OCI-LY7 (cell line): ENCODE measurements at regions not wholly inside any gene's neighbourhood (a gene's known extent, or its start where the extent isn't known, plus 50 kb on each side); places are given as distances from the start of the nearest gene placed in this dataset.
"Not testable (repeated sequence)": the region's sequence is repeated elsewhere in the genome, so short reads cannot be mapped to it uniquely, and the experiment has no call there.

Experiments
- BruUV-seq: library from RNA; stranded (reverse); fragments of 400-500 nt; replicated peaks from 2 replicates; lab custom pipeline; 2021; lab: Mats Ljungman, UMichigan
- CTCF ChIA-PET: fragments of 300-600 bp; sonication (Branson Sonifier 250); formaldehyde crosslinking; loops from one replicate; lab custom pipeline; 2022; ENCODE audit warnings: antibody characterized with exemption; ENCODE audit not compliant: unreplicated experiment; lab: Charles Lee
- POLR2A ChIA-PET: fragments of 300-600 bp; sonication (Branson Sonifier 250); formaldehyde crosslinking; loops from one replicate; lab custom pipeline; 2022; ENCODE audit warnings: antibody characterized with exemption; lab: Charles Lee
- DNase-seq: peaks from one replicate; pipeline ENCODE4 v3.0.0-alpha.2; 2015; ENCODE audit warnings: low spot score
- H2AFZ ChIP-seq: fragments of 200-600 bp; sonication (generic), shearing (Covaris generic); 2 replicates; pipeline ENCODE4 v1.6.1; 2014; ENCODE audit warnings: mild to moderate bottlenecking, antibody characterized with exemption, low read length, moderate library complexity
- H3K27ac ChIP-seq: fragments of 200-600 bp; sonication (generic); 2 replicates; pipeline ENCODE4 v1.5.1; 2014; ENCODE audit warnings: mixed run types, low read depth, mild to moderate bottlenecking, moderate library complexity, low read length, inconsistent platforms; ENCODE audit not compliant: poor library complexity, severe bottlenecking
- H3K36me3 ChIP-seq: fragments of 200-600 bp; sonication (generic); 2 replicates; pipeline ENCODE4 v1.6.1; 2014; ENCODE audit warnings: mild to moderate bottlenecking, antibody characterized with exemption, low read length, moderate library complexity, mixed read lengths; ENCODE audit not compliant: insufficient read depth
- H3K4me1 ChIP-seq: fragments of 200-600 bp; sonication (generic); 2 replicates; pipeline ENCODE4 v1.5.1; 2014; ENCODE audit warnings: mild to moderate bottlenecking, low read length; ENCODE audit not compliant: insufficient read depth, poor library complexity, severe bottlenecking
- H3K4me2 ChIP-seq: fragments of 200-600 bp; sonication (generic); 2 replicates; pipeline ENCODE4 v1.6.1; 2014; ENCODE audit warnings: mild to moderate bottlenecking, low read length
- H3K4me3 ChIP-seq: fragments of 200-600 bp; sonication (generic); 2 replicates; pipeline ENCODE4 v1.5.1; 2014; ENCODE audit warnings: mild to moderate bottlenecking, low read depth, low read length; ENCODE audit not compliant: poor library complexity, severe bottlenecking
- H3K79me2 ChIP-seq: fragments of 200-600 bp; sonication (generic); 2 replicates; pipeline ENCODE4 v1.6.1; 2016; ENCODE audit warnings: low read depth, mild to moderate bottlenecking, low read length, moderate library complexity, mixed read lengths; ENCODE audit not compliant: insufficient read depth
- H3K9me2 ChIP-seq: fragments of 200-600 bp; sonication (generic); 2 replicates; pipeline ENCODE4 v1.6.1; 2016; ENCODE audit warnings: mild to moderate bottlenecking, low read length, mixed read lengths; ENCODE audit not compliant: insufficient read depth
- H3K9me3 ChIP-seq: fragments of 200-600 bp; sonication (generic); 2 replicates; pipeline ENCODE4 v1.6.1; 2014; ENCODE audit warnings: mild to moderate bottlenecking, mixed run types, low read length, mixed read lengths
- H4K20me1 ChIP-seq: fragments of 200-600 bp; sonication (generic); 2 replicates; pipeline ENCODE4 v1.6.1; 2014; ENCODE audit warnings: mild to moderate bottlenecking, antibody characterized with exemption, low read length, moderate library complexity, mixed read lengths; ENCODE audit not compliant: insufficient read depth
- EZH2phosphoT487 ChIP-seq: fragments of 200-600 bp; sonication (generic); IDR thresholded peaks from 2 replicates; pipeline ENCODE4 v1.6.1; 2018; ENCODE audit warnings: low read depth, borderline replicate concordance, mild to moderate bottlenecking, mixed run types, antibody characterized with exemption, low read length, moderate library complexity, mixed read lengths
- intact Hi-C: fragments of 100-400 bp; cut with micrococcal nuclease; formaldehyde crosslinking; loops from one replicate; pipeline ENCODE4 v1.10.0; 2022; ENCODE audit not compliant: unreplicated experiment
- TF ChIP-seq, protein P1 (sequence below): fragments of 200-600 bp; sonication (generic); conservative IDR thresholded peaks from 2 replicates; pipeline ENCODE4 v1.5.1; 2014; ENCODE audit warnings: mild to moderate bottlenecking, antibody characterized with exemption, low read length, moderate library complexity, mixed read lengths

DNA sequence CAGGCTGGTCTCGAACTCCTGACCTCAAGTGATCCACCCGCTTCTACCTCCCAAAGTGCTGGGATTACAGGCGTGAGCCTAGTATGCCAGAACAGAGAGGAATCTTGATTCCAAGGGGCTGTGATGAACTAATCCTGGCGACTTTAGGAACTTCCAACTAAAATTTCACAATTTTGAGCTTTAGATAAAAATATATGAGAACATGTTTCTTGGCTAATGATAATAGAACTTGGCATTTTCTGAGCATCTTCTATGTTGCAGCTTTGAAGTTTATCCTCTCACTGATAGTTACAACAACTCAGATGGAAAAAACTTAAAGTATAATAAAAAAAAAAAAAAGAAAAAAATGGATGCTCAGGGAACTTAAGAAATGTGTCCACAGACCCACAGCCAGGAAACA is 69.8 kb upstream of the WSCD1 start:
- no peak overlapping the region for H3K4me2 ChIP-seq
- no peaks in the 10 kb centered on the region for H3K9me2 ChIP-seq
- H3K27ac ChIP-seq, result no peak overlapping the region
- H4K20me1 ChIP-seq, result no peaks in the 10 kb centered on the region
- BruUV-seq, result no TSS peak
- no peak for DNase-seq
- H3K79me2 ChIP-seq, result no peaks in the 10 kb centered on the region
- no peak overlapping the region for H3K4me3 ChIP-seq
- H3K9me3 ChIP-seq, result no peaks in the 10 kb centered on the region
- H3K4me1 ChIP-seq, result no peaks in the 10 kb centered on the region
- POLR2A ChIA-PET, result interaction anchor here (0.7 kb wide), 1 partner anchor 30 kb away, joined by 6 read pairs; no protein-coding TSS in a partner anchor
- H2AFZ ChIP-seq, result no peak overlapping the region
- CTCF ChIA-PET, result no interaction called here
- intact Hi-C loops, result no loop called here
- H3K36me3 ChIP-seq, result no peaks in the 10 kb centered on the region
- TF ChIP-seq EZH2phosphoT487, result no peak
- TF ChIP-seq, protein P1, sequence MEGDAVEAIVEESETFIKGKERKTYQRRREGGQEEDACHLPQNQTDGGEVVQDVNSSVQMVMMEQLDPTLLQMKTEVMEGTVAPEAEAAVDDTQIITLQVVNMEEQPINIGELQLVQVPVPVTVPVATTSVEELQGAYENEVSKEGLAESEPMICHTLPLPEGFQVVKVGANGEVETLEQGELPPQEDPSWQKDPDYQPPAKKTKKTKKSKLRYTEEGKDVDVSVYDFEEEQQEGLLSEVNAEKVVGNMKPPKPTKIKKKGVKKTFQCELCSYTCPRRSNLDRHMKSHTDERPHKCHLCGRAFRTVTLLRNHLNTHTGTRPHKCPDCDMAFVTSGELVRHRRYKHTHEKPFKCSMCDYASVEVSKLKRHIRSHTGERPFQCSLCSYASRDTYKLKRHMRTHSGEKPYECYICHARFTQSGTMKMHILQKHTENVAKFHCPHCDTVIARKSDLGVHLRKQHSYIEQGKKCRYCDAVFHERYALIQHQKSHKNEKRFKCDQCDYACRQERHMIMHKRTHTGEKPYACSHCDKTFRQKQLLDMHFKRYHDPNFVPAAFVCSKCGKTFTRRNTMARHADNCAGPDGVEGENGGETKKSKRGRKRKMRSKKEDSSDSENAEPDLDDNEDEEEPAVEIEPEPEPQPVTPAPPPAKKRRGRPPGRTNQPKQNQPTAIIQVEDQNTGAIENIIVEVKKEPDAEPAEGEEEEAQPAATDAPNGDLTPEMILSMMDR, result no peak

DNA sequence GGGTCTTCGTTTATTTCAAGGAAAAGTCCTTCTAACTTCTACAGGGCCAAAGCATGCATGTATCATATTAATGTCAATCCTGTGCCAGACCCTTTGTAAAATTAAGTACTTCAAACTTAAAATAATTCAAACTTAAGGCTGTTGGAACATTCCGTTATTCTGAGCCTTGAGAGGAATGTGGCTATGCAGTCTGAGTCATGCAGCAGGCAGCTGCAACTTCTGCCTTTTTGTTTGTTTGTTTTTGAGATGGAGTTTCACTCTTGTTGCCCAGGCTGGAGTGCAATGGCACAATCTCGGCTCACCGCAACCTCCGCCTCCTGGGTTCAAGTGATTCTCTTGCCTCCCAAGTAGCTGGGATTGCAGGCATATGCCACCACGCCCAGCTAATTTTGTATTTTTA is 67.0 kb upstream of the WSCD1 start:
- H3K4me2 ChIP-seq, H3K27ac ChIP-seq, H3K4me1 ChIP-seq, H4K20me1 ChIP-seq, H3K36me3 ChIP-seq, H2AFZ ChIP-seq, H3K9me2 ChIP-seq, H3K4me3 ChIP-seq, intact Hi-C loops, POLR2A ChIA-PET, BruUV-seq, CTCF ChIA-PET, H3K9me3 ChIP-seq, DNase-seq, H3K79me2 ChIP-seq: not testable (repeated sequence)

DNA sequence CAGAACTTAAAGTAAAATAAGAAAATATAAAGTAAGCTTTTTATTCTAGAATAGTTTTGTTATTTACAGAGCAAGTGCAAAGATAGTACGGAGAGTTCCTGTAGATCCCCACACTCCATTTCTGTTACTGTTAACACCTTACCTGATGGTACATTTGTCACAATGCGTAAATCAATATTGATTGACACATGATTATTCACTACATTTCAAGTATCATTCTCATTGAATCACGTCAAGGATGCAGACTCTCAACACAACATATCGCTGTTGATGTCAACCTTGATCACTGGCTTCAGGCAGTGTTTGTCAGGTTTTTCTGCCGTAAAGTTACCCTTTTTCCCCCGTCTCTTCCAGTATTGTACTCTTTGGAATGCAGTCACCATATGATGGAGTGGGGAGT is 64.2 kb upstream of the WSCD1 start:
- POLR2A ChIA-PET, result no interaction called here
- CTCF ChIA-PET, result no interaction called here
- H4K20me1 ChIP-seq, result no peaks in the 10 kb centered on the region
- H3K4me3 ChIP-seq, result no peak overlapping the region
- H3K4me2 ChIP-seq, result no peak overlapping the region
- intact Hi-C loops, result no loop called here
- no peak for DNase-seq
- no peaks in the 10 kb centered on the region for H3K36me3 ChIP-seq
- H3K4me1 ChIP-seq, result no peaks in the 10 kb centered on the region
- H3K79me2 ChIP-seq, result no peaks in the 10 kb centered on the region
- no peaks in the 10 kb centered on the region for H3K9me3 ChIP-seq
- H3K9me2 ChIP-seq, result no peaks in the 10 kb centered on the region
- H2AFZ ChIP-seq, result no peak overlapping the region
- no peak overlapping the region for H3K27ac ChIP-seq
- TF ChIP-seq, protein P1, result no peak
- no TSS peak for BruUV-seq
